NCI-H1417 (cell line): ENCODE measurements at regions not wholly inside any gene's neighbourhood (a gene's known extent, or its start where the extent isn't known, plus 50 kb on each side); places are given as distances from the start of the nearest gene placed in this dataset.

Experiments used
- DNase-seq, 3 experiments: peaks; one replicate each; lab custom pipeline; 2025; lab: John Stamatoyannopoulos, UW

DNA sequence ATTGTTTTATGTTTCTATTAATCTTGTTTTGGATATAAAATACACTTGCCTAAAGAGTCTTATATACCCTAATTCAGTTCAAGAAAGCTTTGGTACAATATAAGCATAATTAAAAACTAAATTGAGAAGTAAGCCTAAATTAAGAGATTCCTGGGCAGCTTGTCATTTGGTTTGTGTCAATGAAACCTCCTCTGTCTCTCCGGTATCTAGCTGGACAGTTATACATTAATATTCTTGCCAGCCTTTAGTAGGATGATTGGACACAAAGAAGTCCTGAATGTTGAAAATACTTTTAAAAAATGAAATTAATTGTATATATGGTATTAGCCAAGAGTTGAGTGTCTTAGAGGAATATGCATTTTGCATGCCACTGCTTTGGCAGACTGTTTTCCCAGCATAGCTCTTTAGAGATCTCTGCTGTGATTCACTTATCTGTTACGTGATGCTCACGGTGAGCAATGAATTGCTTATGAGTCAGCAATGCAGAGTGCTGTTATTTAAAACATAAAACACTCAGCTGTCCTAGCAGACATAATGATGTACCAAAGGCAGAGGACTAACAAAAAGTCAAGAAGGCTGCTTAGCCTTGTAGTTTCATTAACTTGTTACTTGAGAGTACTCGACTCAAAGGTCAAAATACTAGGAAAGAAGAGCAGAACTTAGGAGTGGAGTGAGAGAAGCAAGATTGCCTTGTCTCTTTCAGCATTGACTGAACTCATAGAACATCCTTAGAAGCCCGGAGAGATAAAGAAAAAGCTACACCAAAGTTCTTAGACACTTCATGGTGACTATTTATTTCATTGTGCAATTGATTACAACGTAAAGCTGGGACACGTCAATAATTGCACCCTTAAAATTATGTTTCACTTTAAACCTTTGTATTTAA, 1296.1 kb upstream of the PCDH7 start:
- no peak for DNase-seq

DNA sequence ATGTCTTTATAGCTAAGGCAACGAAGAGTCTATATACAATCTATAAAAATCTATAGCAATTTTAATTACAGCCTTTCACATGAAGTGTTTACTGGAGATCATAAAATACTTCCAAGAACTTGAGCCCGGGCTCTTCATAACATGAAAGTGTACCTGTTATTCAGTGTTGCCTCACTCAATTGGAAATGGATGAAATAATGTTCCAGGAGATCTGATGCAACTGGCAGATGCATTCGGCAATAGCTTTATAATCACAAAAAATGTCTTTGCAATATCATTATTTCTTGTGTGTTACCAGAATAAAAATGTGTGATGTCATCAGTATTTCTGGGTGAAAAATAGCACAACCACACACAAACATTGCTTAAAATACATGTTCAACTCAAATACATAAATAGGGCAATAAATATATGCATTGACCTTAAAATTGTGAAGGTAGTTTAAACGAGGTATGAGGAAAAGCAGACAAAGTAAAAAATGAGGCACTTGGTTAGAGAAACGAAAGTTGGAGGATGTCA, 1266.8 kb upstream of the PCDH7 start:
- DNase-seq: peak in 1 of 3 experiments; percentile 18

- no peak for DNase-seq
Measured at GRCh38 chr4:29459926-29460325, 1260.2 kb upstream of the PCDH7 start.

GRCh38 chr4:29467044-29467717, 1253.0 kb upstream of the PCDH7 start:
- no peak for DNase-seq
